HG02970 (cell line): ENCODE measurements at regions not wholly inside any gene's neighbourhood (a gene's known extent, or its start where the extent isn't known, plus 50 kb on each side); places are given as distances from the start of the nearest gene placed in this dataset.
"Not testable (repeated sequence)": the region's sequence is repeated elsewhere in the genome, so short reads cannot be mapped to it uniquely, and the experiment has no call there.

Source experiments
- ATAC-seq: cut with Tn5 transposase; IDR thresholded peaks from one replicate; pipeline ENCODE4 v1.9.1; 2021; ENCODE audit warnings: mild to moderate bottlenecking, moderate library complexity, moderate number of reproducible peaks; ENCODE audit not compliant: unreplicated experiment, low FRiP score

DNA sequence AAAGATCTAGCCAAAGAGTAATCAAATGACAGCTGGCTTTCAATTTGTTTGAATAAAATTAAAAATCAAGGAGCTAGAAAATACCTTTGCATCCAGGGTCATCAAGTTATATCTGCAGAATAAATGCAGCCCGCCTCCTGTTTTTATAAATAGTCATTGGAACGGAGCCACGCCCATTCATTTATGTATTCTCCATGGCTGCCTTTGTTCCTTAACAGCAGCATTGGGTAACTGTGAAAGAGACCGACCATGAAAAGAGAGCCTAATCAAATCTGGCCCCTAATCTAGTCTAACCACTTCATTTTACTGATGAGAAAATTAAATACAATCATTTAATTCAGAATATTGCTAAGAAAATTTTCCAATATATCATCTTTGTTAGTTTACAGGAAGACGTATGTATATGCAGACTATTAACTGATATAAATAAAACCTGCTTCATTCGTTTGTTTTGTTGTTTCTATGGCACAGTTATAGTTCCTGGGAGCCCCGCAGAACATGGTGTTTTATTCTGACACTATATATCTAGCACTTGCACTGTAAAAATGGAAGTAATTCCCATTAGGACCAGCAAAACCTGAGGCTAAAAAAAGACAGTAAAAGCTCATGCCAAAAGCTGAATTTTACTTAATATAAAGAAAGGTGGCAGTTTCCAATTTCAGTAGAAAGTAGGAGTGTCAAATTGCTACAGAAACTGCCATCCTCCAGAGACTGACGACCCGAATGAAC, 111.8 kb upstream of the PALMD start:
- ATAC-seq, result no peak

DNA sequence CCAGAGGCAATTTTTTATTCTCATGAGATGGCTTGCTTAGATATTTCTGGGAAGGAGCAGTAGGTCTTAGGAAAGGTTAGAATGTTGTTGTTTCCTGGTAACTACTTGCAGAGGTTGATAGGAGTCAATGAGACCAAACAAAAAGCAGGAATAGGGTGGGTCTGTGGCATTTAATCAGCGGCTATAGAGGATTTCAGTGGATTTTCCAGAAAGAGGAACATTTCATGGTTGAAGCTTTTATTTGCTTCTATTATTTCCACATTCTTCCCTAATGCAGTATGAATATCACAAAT, 111.3 kb upstream of the PALMD start:
- no peak for ATAC-seq

DNA sequence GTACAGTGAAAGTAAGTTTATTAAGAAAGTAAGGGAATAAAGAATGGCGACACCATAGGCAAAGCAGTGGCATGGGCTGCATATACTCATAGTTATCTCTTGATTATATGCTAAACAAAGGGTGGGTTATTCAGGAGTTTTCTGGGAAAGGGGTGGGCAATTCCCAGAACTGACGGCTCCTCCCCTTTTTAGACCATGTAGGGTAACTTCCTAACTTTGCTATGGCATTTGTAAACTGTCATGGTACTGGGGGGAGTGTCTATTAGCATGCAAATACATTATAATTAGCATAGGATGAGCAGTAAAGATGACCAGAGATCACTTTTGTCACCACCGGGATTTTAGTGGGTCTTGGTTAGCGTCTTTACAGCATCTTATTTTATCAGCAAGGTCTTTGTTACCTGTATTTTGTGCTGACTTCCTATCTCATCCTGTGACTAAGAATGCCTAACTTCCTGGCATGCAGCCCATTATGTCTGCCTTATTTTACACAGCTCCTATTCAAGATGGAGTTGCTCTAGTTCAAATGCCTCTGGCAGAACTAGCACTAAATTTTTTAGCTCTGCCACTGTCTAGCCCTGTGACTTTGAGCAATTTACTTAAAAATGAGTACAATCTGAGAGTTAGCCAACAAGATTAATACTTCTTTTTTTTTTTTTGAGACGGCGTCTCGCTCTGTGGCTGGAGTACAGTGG, 110.3 kb upstream of the PALMD start:
- no peak for ATAC-seq

DNA sequence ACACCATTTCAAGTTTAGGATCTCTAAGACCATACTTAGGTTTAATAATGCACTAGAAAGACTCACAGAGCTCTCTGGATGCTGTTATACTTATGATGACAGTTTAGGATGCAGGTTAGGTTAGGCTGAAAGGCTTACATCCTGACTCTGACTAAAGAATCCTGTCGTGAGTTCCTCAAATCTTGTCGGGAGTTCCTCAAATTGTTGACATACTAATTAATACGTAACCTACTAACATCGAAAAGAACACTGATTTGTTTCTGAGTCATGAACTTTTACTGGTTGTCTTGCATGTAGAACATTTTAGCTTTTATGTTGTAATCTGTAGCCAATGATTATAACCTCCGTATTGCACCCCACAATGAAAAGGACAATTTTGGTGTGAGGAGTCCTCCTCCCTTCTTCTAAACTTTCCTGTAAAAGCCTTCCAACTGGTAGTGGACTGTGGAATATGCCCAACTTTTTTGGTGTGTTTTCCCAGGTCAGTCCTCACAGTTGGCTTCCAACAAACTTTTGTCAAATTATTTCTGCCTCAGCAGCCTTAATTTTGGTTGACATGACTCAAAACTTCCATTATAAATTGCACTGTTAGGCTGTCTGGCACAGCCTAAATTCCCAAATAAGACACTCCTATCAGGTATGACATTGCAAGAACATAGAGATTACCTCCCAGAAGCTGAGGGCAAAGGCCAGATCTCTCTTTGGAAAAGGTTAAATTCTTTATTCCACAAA, 107.9 kb upstream of the PALMD start:
- ATAC-seq, result no peak

DNA sequence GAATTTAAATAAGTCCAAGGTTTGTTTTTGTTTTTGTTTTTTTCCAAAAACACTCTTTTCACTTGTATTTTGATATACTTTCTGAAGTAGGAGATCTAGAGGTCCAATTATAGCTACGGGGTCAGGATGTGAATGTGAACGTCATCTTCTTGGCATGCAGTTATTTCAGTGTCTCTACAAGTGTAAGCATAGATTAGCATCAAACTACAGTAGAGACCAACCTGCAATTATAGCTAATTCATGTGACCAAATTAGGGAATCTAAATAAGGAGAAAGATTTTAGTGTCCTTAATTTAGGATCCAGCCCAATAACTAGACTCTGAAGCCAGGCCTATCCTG, 107.3 kb upstream of the PALMD start:
- ATAC-seq, result no peak

DNA sequence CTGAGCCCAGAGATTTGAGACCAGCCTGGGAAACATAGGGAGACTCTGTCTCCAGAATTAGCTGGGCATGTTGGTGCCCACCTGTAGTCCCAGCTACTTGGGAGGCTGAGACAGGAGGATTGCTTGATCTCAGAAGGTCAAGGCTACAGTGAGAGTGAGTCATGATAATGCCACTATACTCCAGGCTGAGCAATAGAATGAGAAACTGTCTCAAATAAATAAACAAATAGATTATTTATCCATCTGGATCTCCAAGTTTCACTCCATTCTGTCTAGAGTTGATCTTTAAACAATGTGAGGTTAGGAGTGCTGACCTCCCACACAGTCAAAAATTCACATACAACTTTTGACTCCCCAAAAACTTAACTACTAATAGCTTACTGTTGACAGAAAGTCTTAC, 106.8 kb upstream of the PALMD start:
- ATAC-seq, result no peak

DNA sequence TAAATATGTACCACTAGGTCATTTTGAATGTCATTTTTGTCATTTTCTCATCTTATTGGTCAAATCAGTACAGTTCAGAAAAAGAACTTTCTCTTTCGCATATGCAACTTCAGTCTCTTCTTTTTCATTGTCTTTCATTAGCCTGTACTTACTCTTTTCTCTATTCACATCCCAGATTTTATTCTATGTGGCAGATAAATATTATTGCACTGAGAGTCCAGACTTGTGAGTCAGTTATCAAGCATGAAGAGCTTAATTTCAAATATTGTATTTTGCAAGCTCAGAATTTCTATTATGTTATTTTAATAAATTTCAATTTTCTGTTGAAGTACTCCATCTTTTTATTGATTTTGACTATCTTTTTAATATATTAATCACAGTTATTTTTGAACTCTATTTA, 105.2 kb upstream of the PALMD start:
- ATAC-seq, result no peak

DNA sequence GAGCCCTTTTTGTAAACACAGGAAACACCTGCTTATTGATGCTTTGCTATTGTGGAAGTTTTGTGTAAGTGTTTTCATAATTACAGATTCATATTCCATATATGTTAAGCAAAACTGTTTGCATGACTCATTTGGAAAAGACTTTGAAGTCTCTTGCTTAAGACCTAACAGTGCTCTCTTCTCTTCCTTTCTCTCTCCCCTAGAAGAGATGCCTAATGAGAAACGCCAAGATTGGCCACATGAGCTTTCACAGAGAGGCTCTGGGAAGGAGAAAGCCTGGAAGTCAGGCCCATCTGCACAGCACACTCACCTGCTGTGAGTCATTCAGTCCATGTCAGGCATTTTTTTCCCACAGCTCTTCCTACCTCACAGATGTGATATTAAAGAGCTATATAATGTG, 101.6 kb upstream of the PALMD start:
- no peak for ATAC-seq

DNA sequence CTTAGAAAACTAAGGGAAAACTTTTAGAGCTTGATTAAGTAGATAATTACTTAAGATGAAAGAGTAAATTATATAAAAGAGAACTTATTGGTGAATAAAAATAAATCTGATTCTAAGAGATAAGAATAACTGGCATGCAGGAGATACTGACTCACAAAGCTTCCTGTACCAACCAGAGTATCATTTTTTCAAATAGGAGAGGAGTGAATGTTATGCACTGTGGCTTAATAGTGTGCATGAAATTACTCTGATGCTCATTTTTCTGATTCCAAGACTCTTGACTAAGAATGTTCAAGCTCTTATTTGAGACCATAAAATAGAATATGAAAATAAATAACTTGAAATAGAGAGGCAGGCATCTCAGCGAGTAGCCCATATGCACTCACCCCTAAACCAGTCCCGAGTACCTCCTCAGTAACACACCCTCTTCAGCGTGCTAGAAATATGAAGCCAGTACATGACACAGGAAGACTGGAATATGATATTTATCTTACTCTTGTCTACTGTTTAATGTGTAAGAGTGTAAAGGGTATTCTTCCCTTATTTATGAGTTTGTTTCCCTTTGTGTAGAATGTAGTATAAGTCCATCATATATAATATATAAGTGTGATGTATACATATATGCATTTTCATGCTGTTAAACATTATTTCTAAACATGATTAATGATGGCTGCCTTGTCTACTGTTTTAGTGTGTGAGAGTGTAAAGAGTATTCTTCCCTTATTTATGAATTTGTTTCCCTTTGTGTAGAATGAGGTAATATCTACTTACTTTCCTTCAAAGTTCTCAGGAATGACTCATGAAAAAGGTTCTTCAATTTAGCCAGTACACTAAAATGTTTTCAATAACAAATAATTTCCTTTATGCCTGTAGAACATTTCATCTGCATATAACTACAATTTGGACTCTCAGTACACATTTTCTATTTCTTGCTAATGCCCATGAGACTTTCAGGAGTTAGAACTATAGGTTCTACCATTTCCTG, 99.2 kb upstream of the PALMD start:
- no peak for ATAC-seq

DNA sequence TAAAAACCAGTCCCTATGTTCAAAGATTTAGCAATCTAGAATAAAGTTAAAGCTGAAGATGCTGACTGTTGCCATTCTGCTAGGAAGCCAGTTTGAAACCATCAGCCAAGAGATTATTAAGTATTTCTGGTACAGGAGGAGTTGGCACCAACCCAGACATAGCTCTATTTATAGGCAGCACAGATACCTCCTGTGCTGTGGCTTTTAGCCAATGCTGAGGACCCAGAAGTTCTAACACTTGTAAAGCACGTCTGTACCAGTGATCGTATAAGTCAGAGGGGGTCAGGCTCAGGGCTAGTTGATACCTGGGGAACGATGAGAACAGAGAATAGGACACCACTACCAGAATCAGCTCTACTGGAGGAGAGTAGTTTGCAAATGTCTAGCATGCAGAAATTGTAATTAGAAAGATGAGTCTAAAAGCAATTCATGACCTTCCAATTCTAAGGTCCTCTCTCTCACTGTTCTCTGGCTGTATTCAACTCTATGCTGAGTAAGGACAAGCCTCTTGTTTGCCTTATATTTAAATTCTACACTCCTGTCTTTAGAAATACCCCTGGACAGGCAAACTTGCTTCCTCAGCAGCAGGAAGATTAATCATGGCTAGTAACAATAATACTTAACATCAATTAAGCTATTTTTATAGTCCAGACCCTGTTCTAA, 96.8 kb upstream of the PALMD start:
- ATAC-seq, result no peak

DNA sequence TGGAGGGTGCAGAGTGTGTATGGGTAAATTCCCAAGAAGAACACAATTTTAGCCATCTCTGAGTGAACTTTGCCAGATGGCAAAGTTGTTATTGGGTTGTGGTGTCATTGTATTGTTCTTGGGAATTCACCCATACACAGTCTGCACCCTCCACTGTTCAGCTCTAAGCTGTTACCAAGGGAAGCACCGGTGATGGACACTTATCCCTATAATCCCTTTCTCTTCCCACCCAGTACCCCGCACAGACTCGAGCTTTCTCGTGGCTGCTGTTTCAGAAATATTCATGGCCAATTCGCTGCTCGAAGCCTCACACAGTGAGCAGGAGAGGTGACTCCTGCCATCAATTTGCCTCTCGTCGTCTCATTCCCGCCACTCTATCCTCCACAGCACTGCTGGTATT, 95.7 kb upstream of the PALMD start:
- ATAC-seq, result no peak

DNA sequence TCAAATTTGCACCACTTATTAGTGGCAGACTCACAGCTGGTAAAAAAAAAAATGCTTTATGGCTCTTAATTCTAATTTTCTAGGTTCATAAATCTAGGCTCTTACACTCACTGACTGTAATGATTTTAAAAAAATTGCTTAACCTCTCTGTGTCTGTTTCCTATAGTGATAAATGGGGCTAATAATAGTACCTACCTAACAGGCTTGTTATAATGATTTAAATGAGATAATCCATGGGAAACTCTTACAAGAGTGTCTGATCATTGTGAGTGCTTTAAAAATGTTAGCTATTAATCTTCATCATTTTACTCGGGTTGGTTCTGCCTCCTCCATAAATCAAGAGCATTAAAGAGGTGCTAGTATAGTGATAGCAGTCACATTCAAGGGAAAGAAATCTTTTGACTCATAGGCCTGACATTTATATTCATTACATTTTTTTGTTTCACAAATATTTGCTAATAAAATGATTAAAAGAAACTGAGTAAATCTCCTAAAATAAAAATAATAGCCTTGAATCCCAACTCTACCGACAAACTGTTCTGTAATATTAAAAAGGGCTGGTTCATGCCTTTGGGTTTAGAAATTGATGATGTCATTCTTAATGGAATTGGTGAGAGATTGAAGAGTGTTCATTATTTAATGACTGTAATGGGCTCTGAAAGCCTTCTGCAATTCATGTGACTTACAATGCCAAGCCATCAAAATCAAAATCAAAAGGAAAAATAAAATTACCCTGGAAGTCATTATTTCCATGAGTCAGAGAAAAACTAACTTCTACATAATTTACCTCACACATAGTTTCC, 93.9 kb upstream of the PALMD start:
- no peak for ATAC-seq

DNA sequence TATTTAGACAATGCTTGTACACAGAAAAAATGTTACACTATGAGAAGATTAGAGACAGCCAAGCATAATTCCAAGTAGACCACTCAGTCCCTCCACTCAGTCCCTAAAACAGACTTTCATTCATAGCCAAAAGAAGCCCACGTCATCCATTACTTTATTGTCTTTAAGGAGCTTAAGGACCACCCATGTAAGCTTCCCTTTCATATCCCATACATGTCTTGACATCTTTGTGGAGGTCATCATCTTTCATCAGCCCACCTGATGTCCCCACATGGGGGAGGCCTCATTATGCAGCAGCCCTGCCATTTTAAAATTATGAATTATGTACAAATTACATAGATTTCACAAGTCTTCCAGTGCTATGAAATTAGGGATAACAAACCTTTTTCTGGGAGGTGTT, 92.6 kb upstream of the PALMD start:
- ATAC-seq, result no peak

DNA sequence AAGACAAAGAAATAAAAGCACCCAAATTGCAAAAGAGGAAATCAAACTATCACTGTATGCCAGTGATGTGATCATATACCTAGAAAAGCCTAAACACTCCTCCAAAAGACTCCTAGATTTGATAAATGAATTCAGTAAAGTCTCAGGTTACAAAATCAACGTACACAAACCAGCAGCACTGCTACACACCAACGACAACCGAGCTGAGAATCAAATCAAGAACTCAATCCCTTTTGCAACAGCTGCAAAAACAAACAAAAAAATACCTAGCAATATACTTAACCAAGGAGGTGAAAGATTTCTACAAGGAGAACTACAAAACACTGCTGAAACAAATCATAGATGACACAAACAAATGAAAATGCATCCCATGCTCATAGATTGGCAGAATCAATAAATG, 92.1 kb upstream of the PALMD start:
- not testable (repeated sequence) for ATAC-seq

DNA sequence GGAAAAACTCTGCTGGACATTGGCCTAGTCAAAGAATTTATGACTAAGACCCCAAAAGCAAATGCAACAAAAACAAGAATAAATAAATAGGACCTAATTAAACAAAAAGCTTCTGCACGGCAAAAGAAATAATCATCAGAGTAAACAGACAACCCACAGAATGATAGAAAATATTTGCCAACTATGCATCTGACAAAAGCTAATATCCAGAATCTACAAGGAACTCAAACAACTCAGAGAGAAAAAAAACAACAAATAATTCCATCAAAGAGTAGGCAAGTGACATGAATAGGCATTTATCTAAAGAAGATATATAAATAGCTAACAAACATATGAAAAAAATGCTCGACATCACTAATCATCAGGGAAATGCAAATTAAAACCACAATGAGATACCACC, 91.2 kb upstream of the PALMD start:
- ATAC-seq, result no peak

DNA sequence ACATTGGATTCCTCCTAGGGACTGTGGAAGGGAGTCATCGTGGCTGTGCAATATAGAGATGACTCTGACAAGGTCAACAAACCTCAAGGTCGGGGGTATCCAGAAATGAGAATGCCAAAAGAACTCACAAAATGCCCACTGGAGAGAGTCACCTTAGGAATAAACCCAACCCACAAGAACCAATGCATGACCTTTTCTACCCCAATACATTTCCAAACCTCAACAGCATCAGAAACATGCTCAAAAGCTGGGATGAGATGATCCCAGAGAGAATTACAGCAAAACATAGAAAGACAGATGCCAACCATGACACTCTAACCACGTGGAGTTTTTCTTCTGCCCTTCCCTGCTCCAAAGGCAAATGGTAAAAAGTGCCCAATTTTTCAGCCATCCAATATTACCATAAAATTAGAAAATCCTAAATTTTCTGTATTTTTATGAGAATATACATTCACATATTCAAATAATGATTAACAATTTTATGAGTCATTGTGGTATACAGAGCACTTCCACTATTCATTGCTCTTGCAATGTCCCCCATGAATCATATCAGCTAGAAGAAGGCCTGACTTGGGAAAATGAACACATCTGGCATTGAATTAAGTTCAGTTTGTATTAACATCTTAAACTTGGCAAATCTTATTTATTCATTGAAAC, 88.2 kb upstream of the PALMD start:
- ATAC-seq, result no peak

DNA sequence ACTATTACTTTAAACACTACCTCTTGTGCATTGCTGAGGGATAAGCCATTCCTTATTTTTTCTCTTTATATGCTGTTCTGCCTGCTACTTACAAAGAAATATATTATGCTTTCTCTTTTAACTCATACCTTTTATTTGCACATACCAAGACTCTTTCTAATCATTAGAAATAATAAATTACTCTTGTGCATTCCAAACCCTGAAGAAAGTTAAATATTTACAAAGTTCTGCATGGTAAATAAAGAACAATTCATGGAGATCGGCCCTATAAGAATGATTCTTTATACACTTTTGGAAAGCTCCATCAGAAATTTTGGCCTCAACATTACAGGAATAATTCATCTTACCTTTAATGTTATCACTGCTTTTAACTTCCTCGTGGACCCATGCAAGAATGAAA, 86.7 kb upstream of the PALMD start:
- ATAC-seq, result no peak

DNA sequence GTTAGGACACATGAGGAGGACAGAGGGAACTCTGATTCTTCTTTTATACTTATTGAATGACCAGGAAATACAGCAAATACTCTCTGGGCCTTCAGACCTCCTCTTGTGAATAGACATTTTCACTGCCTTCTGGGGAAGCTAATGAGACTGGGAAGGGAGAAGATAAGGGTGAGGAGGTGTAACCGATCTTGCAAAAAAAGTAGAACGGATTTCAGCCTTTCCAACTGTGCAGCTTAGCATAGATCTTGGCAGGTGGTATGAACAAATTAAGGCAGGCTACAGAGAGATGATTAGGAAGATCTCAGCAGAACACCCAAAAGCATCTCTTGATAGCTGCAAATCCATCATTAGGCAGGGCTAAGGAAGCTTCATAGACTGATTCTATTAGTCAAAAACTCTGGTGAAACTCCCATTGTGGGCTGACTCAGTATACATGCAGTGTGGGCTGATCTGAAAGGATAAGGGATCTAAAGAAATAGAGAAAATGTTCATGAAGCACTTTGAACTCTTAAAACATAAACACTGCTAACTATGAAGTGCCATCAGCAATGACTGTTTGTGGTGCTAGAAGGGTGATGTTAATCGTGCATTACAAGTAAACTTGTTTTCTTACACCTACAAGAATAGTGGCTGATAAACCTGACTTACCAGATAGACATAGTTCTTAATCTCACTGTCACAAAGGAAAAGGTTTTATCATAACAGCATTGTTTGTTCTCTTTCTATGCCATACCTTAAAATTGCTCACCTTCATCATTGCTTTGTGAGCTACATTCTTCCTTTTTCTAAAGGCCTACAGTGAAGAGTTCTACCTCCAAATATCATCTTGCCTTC, 85.5 kb upstream of the PALMD start:
- ATAC-seq, result no peak
